MM.1S (cell line): ENCODE measurements at regions not wholly inside any gene's neighbourhood (a gene's known extent, or its start where the extent isn't known, plus 50 kb on each side); places are given as distances from the start of the nearest gene placed in this dataset.

Experiments
- DNase-seq: peaks from one replicate; pipeline ENCODE4 v3.0.0-alpha.2; 2015
- H2AFZ ChIP-seq: fragments of 300-600 bp; sonication (generic); 2 replicates; pipeline ENCODE4 v1.6.0; 2016; ENCODE audit warnings: antibody characterized with exemption, low read length
- H3F3A ChIP-seq: fragments of 300-600 bp; sonication (generic); 2 replicates; pipeline ENCODE4 v1.6.1; 2016; ENCODE audit warnings: mild to moderate bottlenecking, antibody characterized with exemption, low read length, moderate library complexity, mixed read lengths; ENCODE audit not compliant: insufficient read depth
- H3K27ac ChIP-seq: fragments of 300-600 bp; sonication (generic); 2 replicates; pipeline ENCODE4 v1.5.1; 2016; ENCODE audit warnings: mild to moderate bottlenecking, low read length
- H3K27me3 ChIP-seq: fragments of 300-600 bp; sonication (generic); replicated peaks from 2 replicates; pipeline ENCODE4 v1.6.0; 2016; ENCODE audit warnings: low read length; ENCODE audit not compliant: insufficient read depth
- H3K36me3 ChIP-seq: fragments of 300-600 bp; sonication (generic); replicated peaks from 2 replicates; pipeline ENCODE4 v1.6.1; 2016; ENCODE audit warnings: mild to moderate bottlenecking, low read length, mixed read lengths; ENCODE audit not compliant: insufficient read depth
- H3K4me1 ChIP-seq: fragments of 300-600 bp; sonication (generic); 2 replicates; pipeline ENCODE4 v1.6.1; 2016; ENCODE audit warnings: low read length, mixed read lengths
- H3K4me2 ChIP-seq: fragments of 300-600 bp; sonication (generic); 2 replicates; pipeline ENCODE4 v1.6.0; 2016; ENCODE audit warnings: low read depth, low read length
- H3K4me3 ChIP-seq: fragments of 300-600 bp; sonication (generic); 2 replicates; pipeline ENCODE4 v1.5.1; 2016; ENCODE audit warnings: low read length, mixed read lengths
- H3K79me2 ChIP-seq: fragments of 300-600 bp; sonication (generic); 2 replicates; pipeline ENCODE4 v1.6.1; 2016; ENCODE audit warnings: mixed run types, low read length, mixed read lengths
- H3K9ac ChIP-seq: fragments of 300-600 bp; sonication (generic); 2 replicates; pipeline ENCODE4 v1.6.1; 2016; ENCODE audit warnings: low read length, mixed read lengths
- H3K9me2 ChIP-seq: fragments of 300-600 bp; sonication (generic); replicated peaks from 2 replicates; pipeline ENCODE4 v1.6.1; 2016; ENCODE audit warnings: mild to moderate bottlenecking, low read length, mixed read lengths; ENCODE audit not compliant: insufficient read depth
- H3K9me3 ChIP-seq: fragments of 300-600 bp; sonication (generic); replicated peaks from 2 replicates; pipeline ENCODE4 v1.6.1; 2016; ENCODE audit warnings: mild to moderate bottlenecking, low read length, mixed read lengths; ENCODE audit not compliant: insufficient read depth
- H4K20me1 ChIP-seq: fragments of 300-600 bp; sonication (generic); 2 replicates; pipeline ENCODE4 v1.6.1; 2016; ENCODE audit warnings: mild to moderate bottlenecking, low read length, moderate library complexity, mixed read lengths; ENCODE audit not compliant: insufficient read depth
- EZH2 ChIP-seq: fragments of 300-600 bp; sonication (generic); optimal IDR thresholded peaks from 2 replicates; pipeline ENCODE3; 2017; ENCODE audit warnings: low read depth, mild to moderate bottlenecking, antibody characterized with exemption, low read length, mixed read lengths
- EZH2phosphoT487 ChIP-seq: fragments of 300-600 bp; sonication (generic); IDR thresholded peaks from 2 replicates; pipeline ENCODE4 v1.6.1; 2018; ENCODE audit warnings: antibody characterized with exemption, low read length
- TF ChIP-seq, protein P1 (sequence below): fragments of 300-600 bp; sonication (generic); IDR thresholded peaks from 2 replicates; pipeline ENCODE4 v1.5.1; 2016; ENCODE audit warnings: antibody characterized with exemption, low read length, mixed read lengths

DNA sequence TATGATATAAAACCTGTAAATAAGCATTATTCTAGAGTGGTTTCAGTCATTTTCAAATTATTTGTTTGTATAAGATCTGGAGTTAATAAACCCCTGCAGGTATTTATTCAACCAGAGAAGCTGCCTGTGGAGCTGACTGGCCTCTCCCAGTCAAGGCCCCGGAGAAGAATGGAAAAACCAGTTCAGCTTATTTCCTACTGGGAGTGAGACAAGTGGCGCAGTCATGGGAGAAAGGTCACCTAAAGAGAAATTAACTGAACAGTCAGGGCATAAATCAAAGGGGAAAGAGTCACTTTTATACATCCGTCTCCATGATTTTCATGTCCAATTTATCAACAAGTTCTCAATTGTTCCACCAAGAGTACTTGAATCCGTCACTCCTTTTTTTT, 240.9 kb downstream of the RNF152 start:
- DNase-seq, result no peak
- no peaks in the 10 kb centered on the region for H3K27me3 ChIP-seq

DNA sequence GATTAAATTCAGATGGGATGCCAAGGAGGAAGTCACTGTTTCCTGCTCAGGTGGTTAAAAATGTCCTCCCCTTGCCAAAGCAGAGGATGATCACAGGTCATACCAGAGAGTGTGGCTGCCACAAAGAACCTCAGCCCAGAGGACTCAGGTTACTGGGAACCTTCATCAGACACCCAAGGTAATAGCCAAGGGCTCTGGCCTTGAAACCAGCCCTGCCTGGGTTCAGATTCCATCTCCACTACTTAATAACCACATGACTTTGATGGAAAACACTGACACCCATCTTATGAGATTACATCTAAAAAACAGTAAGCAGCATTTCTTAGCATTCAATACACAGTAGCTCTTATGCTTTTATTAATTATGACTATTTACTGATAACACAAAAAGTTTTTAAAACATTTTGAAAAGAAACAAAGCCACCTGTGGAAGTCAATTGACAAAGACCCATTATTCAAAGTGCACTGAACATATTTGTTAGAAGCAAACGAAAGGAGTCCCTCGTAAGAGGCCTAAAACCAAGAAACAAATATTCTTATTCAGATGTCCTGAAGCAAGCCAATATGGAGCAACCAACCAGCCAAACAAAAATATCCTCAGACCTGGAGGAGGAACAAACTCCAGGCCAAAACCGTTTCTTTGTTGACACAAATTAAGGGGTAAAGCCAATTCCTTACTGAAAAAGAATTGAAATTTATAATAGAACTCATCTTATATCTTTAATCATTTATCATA, 241.5 kb downstream of the RNF152 start:
- TF ChIP-seq, protein P1, sequence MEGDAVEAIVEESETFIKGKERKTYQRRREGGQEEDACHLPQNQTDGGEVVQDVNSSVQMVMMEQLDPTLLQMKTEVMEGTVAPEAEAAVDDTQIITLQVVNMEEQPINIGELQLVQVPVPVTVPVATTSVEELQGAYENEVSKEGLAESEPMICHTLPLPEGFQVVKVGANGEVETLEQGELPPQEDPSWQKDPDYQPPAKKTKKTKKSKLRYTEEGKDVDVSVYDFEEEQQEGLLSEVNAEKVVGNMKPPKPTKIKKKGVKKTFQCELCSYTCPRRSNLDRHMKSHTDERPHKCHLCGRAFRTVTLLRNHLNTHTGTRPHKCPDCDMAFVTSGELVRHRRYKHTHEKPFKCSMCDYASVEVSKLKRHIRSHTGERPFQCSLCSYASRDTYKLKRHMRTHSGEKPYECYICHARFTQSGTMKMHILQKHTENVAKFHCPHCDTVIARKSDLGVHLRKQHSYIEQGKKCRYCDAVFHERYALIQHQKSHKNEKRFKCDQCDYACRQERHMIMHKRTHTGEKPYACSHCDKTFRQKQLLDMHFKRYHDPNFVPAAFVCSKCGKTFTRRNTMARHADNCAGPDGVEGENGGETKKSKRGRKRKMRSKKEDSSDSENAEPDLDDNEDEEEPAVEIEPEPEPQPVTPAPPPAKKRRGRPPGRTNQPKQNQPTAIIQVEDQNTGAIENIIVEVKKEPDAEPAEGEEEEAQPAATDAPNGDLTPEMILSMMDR, result no peak
- TF ChIP-seq EZH2 (no peak), EZH2phosphoT487 (no peak)
- Histone ChIP-seq H3K4me2 (no peak overlapping the region), H2AFZ (no peak overlapping the region), H3K36me3 (no peaks in the 10 kb centered on the region), H3K27ac (no peak overlapping the region), H3K9me3 (no peaks in the 10 kb centered on the region), H3F3A (no peaks in the 10 kb centered on the region), H3K9me2 (no peaks in the 10 kb centered on the region), H3K27me3 (no peaks in the 10 kb centered on the region), H4K20me1 (no peaks in the 10 kb centered on the region), H3K9ac (no peak overlapping the region), H3K4me1 (no peaks in the 10 kb centered on the region), H3K79me2 (no peaks in the 10 kb centered on the region), H3K4me3 (no peak overlapping the region)
- DNase-seq, result no peak

More for the DNA sequence above, 240.9 kb downstream of the RNF152 start:
- TF ChIP-seq, protein P1, result no peak
- TF ChIP-seq EZH2phosphoT487, result no peak
- Histone ChIP-seq H3K9ac (no peak overlapping the region), H3K36me3 (no peaks in the 10 kb centered on the region), H3K4me2 (no peak overlapping the region), H3K9me3 (no peaks in the 10 kb centered on the region), H3K27ac (no peak overlapping the region), H3K4me3 (no peak overlapping the region), H3K79me2 (no peaks in the 10 kb centered on the region), H3K4me1 (no peaks in the 10 kb centered on the region), H2AFZ (no peak overlapping the region), H4K20me1 (no peaks in the 10 kb centered on the region), H3K9me2 (no peaks in the 10 kb centered on the region), H3F3A (no peaks in the 10 kb centered on the region)

DNA sequence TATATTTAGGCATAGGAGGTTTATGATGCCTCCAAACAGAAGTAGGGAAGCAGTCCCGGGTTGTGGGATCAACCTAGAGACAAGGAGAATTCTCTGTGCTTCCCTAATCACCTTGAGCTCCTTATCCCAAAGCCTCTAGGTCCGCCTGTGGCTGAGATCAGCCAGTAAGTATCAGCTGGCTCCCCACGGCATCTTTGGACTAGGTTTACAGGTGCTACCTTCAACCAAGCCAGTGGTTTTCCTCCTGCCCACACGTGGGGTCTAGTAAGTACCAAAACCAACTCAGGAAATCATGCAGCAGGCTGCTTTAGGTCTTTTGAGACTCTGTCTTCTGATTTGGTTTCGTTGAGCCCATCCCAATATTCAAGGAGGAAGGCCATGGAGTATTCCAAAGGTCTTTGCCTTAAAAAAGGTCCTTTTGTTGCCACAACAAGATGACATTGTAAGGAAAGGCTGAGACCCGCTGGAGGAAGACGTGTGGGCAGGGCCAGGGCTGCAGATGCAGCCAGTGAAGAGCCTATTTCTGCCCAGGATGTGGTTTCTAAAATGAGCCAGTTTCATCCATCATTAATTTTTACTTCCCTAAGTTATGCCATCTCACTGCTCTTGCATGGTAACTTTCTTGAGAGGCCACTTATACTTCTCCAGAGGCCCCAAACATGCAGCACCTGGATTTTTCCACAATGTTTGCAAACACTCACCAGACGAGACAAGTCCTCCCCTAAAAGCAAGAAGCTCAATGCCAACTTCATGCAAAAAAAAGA, 248.7 kb downstream of the RNF152 start:
- H3K9ac ChIP-seq, result no peak overlapping the region
- H4K20me1 ChIP-seq, result no peaks in the 10 kb centered on the region
- no peaks in the 10 kb centered on the region for H3K4me1 ChIP-seq
- no peaks in the 10 kb centered on the region for H3K9me3 ChIP-seq
- H3K36me3 ChIP-seq, result no peaks in the 10 kb centered on the region
- no peak overlapping the region for H3K27ac ChIP-seq
- no peaks in the 10 kb centered on the region for H3K79me2 ChIP-seq
- H3K27me3 ChIP-seq, result no peaks in the 10 kb centered on the region
- H2AFZ ChIP-seq, result no peak overlapping the region
- H3F3A ChIP-seq, result no peaks in the 10 kb centered on the region
- no peak overlapping the region for H3K4me3 ChIP-seq
- H3K4me2 ChIP-seq, result no peak overlapping the region
- H3K9me2 ChIP-seq, result no peaks in the 10 kb centered on the region
- TF ChIP-seq, protein P1, result no peak
- no peak for TF ChIP-seq EZH2phosphoT487
- DNase-seq, result no peak
